Retinal pigment epithelial cell (primary cell): ENCODE measurements at regions not wholly inside any gene's neighbourhood (a gene's known extent, or its start where the extent isn't known, plus 50 kb on each side); places are given as distances from the start of the nearest gene placed in this dataset.
"Not testable (repeated sequence)": the region's sequence is repeated elsewhere in the genome, so short reads cannot be mapped to it uniquely, and the experiment has no call there.

ENCODE experiments used
- DNase-seq: peaks from one replicate; pipeline ENCODE4 v3.0.0-alpha.2; 2010; ENCODE audit warnings: low read depth
- H3K4me3 ChIP-seq: 2 replicates; pipeline ENCODE4 v1.5.1; 2011; ENCODE audit warnings: mild to moderate bottlenecking, low read length, control low read depth, moderate library complexity
- TF ChIP-seq, protein P1 (sequence below): conservative IDR thresholded peaks from 2 replicates; pipeline ENCODE4 v1.5.1; 2011; ENCODE audit warnings: low read depth, low read length, control low read depth, inconsistent platforms

- TF ChIP-seq, protein P1, sequence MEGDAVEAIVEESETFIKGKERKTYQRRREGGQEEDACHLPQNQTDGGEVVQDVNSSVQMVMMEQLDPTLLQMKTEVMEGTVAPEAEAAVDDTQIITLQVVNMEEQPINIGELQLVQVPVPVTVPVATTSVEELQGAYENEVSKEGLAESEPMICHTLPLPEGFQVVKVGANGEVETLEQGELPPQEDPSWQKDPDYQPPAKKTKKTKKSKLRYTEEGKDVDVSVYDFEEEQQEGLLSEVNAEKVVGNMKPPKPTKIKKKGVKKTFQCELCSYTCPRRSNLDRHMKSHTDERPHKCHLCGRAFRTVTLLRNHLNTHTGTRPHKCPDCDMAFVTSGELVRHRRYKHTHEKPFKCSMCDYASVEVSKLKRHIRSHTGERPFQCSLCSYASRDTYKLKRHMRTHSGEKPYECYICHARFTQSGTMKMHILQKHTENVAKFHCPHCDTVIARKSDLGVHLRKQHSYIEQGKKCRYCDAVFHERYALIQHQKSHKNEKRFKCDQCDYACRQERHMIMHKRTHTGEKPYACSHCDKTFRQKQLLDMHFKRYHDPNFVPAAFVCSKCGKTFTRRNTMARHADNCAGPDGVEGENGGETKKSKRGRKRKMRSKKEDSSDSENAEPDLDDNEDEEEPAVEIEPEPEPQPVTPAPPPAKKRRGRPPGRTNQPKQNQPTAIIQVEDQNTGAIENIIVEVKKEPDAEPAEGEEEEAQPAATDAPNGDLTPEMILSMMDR, result peak; percentile 35
- H3K4me3 ChIP-seq, DNase-seq: not testable (repeated sequence)
These were observed 60.6 kb upstream of the DCN start for GRCh38 chr12:91243177-91243576.

DNA sequence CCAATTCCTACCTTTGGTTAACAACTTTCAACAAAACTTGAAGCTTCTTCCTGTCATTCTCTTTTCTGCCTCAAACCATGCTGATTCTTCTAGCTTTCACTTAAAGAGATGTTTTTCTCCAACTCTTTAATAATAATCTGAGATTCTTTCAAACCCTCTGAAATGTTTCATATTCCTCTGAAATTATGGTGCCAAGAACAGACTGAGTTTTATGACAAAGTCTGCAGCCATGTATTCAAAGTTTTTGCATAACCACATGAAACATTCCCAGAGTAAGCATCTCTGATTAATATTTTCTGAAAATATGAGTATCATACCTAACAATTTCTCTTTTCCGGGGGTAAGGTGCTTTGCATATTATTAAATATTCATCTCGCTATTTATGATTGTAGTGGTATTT lies 59.1 kb upstream of the DCN start:
- no peak for DNase-seq
- H3K4me3 ChIP-seq, result no peak overlapping the region
- TF ChIP-seq, protein P1, result no peak

DNA sequence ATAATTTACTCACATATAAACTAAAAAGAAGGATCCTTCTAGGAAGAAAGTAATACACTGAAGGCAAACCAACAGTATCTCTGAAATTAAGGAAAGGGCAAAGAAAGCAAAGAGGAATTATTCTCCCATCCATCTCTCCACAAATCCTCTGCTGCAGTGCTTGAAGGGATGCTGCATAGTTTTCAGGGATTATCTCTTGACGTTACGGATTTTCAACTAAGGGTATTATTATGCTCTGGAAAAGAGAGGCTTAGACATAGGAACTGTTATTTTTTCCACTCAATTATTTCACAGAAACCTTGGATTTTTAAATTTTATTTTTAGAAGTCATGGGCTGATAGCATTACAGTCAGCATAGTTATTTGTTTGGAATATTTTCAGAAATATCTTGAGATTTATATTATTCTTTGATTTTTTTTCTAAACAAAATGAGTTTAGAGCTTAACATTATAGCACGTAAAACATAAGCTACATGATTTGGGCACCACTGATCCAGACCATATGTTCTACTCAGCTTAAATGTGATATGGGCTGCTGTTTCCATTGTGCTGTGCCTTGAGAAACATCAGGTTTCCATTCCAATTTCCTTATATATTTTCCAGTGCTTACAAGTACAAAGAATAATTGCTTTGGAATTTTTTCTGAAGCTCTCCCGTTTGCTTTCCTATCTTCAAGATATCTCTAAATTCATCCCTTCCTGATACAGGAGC lies 57.9 kb upstream of the DCN start:
- DNase-seq, result no peak
- TF ChIP-seq, protein P1, result no peak
- H3K4me3 ChIP-seq, result no peak overlapping the region

GRCh38 chr12:91239481-91239880 lies 56.9 kb upstream of the DCN start:
- TF ChIP-seq, protein P1, result no peak
- H3K4me3 ChIP-seq, result no peak overlapping the region
- DNase-seq, result no peak
